Skin epidermis (tissue), 12 donors: ENCODE measurements at regions not wholly inside any gene's neighbourhood (a gene's known extent, or its start where the extent isn't known, plus 50 kb on each side); places are given as distances from the start of the nearest gene placed in this dataset.
A peak's percentile ranks its signal among the peaks of the same experiment; 100 is the strongest.

Source experiments
- H3K27ac ChIP-seq, 21 experiments: fragments of 200-600 bp; sonication (generic) in 11 of 21; one replicate each; pipeline ENCODE4 v1.5.0; 2020; ENCODE audit warnings: mild to moderate bottlenecking in 3 of 21, inconsistent platforms in 2 of 21, moderate library complexity in 2 of 21
- H3K4me3 ChIP-seq, 7 experiments: fragments of 200-600 bp; sonication (generic) in 2 of 7; one replicate each; pipeline ENCODE4 v1.5.0; 2020; ENCODE audit warnings: inconsistent platforms in 2 of 7, mild to moderate bottlenecking in 2 of 7, moderate library complexity in 1 of 7

GRCh38 chr5:125202871-125203438 is 456.5 kb upstream of the ZNF608 start:
- no peak overlapping the region for H3K4me3 ChIP-seq
- no peak overlapping the region for H3K27ac ChIP-seq

DNA sequence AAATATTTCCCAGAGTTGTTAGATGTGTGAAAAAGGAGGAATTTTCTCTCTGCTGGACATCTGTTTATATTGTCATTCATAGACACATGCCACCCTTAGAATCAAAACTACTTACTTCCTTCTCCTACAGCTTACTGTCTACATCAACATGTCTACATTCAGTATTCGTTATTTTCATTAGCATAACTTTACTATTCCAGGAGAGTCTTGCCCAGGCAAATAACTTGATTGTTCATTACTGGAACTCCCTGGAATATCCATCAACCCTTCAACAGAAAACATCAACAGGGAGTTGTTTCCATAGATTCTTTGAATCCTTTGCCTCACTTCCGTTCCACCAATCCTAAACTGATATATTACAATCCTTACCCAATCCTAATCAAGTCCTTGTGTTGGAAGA is 457.5 kb upstream of the ZNF608 start:
- Histone ChIP-seq H3K4me3 (no peak overlapping the region), H3K27ac (no peak overlapping the region)

GRCh38 chr5:125205601-125206225 is 459.3 kb upstream of the ZNF608 start:
- no peak overlapping the region for H3K4me3 ChIP-seq
- H3K27ac ChIP-seq: no peak overlapping the region

DNA sequence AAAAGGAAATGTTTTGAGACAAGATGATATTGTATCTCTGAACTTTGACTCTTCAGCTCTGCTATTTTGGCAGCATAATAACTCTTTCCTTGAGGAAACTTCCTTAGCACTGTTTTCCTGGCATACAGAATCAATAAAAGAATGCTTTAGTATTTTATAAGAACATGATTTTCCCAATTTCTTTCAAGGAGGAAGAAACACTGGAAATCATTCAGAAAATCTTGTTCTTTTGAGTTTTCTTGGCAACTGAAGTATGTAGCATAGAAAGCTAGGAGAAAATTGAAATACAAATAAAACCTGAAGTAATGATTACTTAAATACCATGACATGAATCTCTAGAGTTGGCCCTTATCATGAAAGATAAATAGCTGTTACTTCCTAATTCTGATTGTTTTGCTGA is 461.4 kb upstream of the ZNF608 start:
- Histone ChIP-seq H3K27ac (no peak overlapping the region), H3K4me3 (no peak overlapping the region)

- no peak overlapping the region for H3K4me3 ChIP-seq
- H3K27ac ChIP-seq: peak overlapping the region in 3 of 21 experiments; percentile 15 to 45 (median 24)
These were observed 463.2 kb upstream of the ZNF608 start for GRCh38 chr5:125209650-125210049.

- peak overlapping the region in 3 of 21 experiments; percentile 15 to 45 (median 16) for H3K27ac ChIP-seq
- H3K4me3 ChIP-seq: no peak overlapping the region
These were observed 464.0 kb upstream of the ZNF608 start for GRCh38 chr5:125210242-125210947.

GRCh38 chr5:125214080-125214479 is 467.6 kb upstream of the ZNF608 start:
- no peak overlapping the region for H3K4me3 ChIP-seq
- H3K27ac ChIP-seq: no peak overlapping the region

DNA sequence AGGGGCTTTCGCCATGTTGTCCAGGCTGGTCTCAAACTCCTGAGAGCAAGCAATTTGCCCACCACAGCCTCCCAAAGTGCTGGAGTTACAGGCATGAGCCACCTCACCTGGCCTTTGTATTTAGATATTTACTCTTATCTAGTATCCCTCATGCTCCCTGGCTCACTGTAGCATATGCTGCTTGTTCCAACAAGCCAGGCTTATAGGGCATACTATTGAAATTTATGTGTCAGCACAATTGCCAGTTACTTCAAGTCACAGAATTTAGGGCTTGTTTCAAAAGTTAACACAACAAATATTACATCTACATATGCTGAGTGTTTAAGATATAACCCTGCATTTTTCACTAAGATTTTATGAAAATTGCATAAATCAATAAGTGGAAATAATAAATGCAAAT is 469.2 kb upstream of the ZNF608 start:
- H3K27ac ChIP-seq: no peak overlapping the region
- H3K4me3 ChIP-seq: no peak overlapping the region

DNA sequence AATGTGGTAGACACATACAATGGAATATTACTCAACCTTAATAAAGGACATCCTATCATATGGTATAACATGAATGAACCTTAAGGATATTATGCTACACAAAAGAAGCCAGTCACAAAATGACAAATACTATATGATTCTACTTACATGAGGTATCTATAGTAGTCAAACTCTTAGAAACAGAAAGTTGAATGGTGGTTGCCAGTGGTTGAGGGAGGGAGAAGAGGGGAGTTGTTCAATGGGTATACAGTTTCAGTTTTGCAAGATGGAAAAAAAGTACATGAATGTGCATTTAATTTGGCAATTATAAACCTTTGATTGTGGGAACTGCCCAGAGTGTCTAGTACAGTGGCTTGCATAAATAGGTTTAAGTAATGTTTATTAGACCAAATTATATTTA is 473.3 kb upstream of the ZNF608 start:
- Histone ChIP-seq H3K27ac (no peak overlapping the region), H3K4me3 (no peak overlapping the region)

DNA sequence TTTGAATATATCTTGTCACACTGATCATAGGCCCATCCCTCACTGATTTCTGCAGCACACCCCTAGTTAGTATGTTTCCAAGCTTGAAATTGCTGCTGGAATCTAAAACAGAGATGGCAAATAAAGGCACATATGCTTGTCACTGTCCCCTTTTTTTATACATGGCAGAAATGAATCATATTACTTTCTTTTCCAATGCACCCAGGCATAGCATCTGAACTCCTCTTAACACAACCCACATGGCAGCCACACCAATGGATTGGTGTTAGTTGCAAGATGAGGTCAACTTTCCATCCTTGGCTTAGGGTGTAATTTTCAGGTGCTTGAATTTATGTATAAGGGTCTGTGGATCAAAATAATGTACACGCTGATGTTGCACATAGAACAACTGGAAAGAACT is 473.8 kb upstream of the ZNF608 start:
- Histone ChIP-seq H3K4me3 (no peak overlapping the region), H3K27ac (no peak overlapping the region)

DNA sequence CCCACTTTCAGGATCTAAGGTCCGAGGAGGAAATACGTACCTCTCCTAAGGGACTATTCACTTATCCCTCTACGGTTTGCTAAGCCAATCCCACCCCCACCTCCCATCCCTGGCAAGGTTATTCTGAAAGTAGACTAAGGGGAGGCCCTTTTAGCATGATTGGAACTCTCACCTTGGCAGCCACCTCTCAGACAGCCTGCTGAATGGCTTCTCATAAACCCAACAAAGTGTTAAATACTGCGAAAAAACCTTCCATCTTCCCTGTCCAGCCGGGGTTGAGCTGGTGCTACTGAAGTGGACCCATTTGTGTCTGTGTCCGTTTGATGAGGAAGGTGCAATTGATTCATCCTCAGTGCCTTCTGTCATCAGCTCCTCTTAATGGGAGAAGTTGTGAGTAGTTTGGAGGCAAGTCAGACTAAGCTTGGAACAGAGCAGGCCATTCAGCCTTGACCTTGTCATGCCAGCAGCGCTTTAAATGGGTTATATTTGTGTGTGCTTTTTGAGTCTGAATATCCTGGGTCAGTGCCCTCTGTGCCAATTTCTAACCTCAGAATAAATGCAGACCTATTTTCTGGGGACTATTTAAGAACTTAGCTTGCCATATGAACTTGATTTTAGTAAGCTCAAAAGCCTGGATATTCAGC is 476.3 kb upstream of the ZNF608 start:
- Histone ChIP-seq H3K27ac (no peak overlapping the region), H3K4me3 (no peak overlapping the region)

GRCh38 chr5:125225424-125225823 is 479.0 kb upstream of the ZNF608 start:
- no peak overlapping the region for H3K27ac ChIP-seq
- H3K4me3 ChIP-seq: no peak overlapping the region

GRCh38 chr5:125226825-125227224 is 480.4 kb upstream of the ZNF608 start:
- no peak overlapping the region for H3K27ac ChIP-seq
- H3K4me3 ChIP-seq: no peak overlapping the region

DNA sequence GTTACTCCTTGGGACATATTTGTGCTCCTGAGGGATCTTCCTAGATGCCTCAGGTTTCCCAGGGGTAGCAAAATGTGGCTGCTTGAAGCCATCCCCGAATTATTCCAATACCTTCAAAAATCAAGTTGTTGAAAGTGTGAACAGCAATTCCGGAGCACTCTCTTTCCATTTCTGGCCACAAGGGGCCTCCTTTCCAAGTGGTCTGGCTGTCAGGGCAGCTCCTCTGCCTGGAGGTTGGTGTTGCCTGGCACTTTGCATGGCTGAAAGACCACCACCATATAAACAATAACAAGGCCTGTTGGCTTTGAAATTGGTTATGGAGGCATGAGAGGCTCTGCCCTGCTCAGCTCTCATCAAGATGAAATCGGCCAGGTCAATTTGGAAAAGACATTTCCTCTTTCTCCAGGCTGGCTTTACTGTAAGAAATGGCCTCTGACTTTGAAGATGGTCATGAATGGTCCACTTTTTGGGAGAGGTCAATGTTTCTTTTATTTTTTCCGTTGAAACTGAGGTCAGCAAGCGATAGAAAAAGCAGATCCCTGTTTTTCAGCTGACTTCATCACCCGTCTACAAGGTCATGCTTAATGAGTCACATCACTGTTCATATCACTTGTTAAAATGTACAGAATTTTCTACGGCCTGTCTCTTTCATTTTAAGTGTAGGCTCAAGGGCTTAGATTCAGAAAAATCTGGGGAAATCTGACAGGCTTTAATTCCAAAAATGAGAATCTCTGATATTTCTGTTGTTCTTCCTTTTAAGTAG is 481.1 kb upstream of the ZNF608 start:
- H3K4me3 ChIP-seq: no peak overlapping the region
- H3K27ac ChIP-seq: no peak overlapping the region

DNA sequence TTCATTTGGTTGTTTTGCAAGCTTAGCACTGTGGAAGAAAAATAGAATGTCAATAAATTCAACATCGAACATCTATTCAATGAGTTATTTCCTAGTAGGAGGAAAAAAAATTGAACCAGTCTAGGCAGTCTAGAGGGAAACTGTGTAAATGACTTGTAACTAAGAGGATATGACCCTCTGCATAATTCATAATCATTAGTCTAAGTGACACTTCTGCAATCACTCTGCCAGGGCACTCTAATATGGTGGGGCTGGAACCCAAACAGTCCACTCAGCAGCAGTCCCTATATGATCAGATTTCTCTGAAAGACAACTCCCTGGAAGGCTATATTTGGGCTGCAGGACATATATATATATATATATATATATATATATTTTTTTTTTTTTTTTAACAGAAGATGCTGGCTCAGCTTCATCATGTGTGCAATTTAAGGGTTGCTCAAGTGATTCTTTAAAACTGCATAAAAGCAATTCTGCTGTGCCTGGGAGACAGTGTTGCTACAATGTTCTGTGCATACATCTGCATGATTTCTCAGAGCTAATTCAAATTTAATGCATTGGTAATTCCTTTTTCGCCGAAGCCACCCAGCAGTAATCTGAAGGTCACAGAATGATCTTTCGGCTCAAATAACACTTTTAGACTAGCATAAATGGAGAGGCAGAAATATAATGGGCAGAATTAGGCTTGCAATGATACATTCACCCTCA is 482.1 kb upstream of the ZNF608 start:
- Histone ChIP-seq H3K4me3 (no peak overlapping the region), H3K27ac (no peak overlapping the region)

GRCh38 chr5:125229556-125229955 is 483.1 kb upstream of the ZNF608 start:
- no peak overlapping the region for H3K4me3 ChIP-seq

GRCh38 chr5:125232779-125233230 is 486.4 kb upstream of the ZNF608 start:
- no peak overlapping the region for H3K27ac ChIP-seq
- no peak overlapping the region for H3K4me3 ChIP-seq

More at GRCh38 chr5:125229556-125229955, 483.1 kb upstream of the ZNF608 start:
- no peak overlapping the region for H3K27ac ChIP-seq

DNA sequence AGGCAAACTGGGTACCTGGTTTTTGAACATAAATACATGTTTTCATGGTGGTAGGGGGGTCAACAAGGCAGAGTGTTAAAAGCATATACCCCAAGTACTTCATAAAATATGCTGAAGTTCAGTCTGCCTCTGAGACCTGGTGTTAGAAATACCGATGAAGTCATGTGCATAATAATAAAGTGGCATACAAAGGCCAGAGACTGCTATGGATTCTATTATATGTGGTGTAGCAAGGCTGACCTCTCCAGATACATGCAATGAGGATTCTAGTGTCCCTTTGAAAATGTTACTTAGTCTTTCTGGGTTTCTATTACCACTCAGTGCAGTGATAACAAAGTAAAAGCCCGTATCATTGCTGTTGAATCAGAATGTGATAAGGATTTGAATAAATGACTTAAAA is 487.5 kb upstream of the ZNF608 start:
- Histone ChIP-seq H3K27ac (peak overlapping the region in 1 of 21 experiments; percentile 19), H3K4me3 (no peak overlapping the region)

DNA sequence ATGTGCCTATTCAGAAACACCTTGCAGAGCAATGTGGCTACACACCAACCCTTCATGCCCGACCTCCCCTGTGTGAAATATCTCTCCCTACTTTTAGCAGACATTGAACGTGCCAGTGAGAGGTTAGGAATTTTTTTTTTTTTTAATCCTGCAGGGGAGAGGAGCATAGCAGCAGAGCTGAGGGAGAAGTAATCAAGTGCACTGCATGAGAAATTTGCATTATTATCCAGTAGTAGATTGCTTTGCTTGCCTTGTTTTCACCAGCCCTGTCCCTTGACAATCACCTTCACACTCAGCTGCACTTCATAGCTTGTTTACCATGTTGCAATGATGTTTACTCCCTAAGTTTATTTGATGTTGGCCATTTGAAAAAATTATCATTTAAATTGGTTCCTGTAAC is 489.6 kb upstream of the ZNF608 start:
- Histone ChIP-seq H3K27ac (no peak overlapping the region), H3K4me3 (no peak overlapping the region)
